GM23338 (cell line): ENCODE measurements at regions not wholly inside any gene's neighbourhood (a gene's known extent, or its start where the extent isn't known, plus 50 kb on each side); places are given as distances from the start of the nearest gene placed in this dataset.

Experiments
- ATAC-seq: fragments of 200-7000 bp; cut with Tn5 transposase; 3 replicates; pipeline ENCODE4 v1.9.1; 2020
- DNase-seq: peaks from one replicate; pipeline ENCODE4 v3.0.0-alpha.2; 2015; ENCODE audit warnings: low spot score
- H2AFZ ChIP-seq: fragments of 200-600 bp; sonication (generic); 2 replicates; pipeline ENCODE4 v1.8.0; 2016; ENCODE audit warnings: antibody characterized with exemption, mild to moderate bottlenecking, moderate library complexity
- H3F3A ChIP-seq: fragments of 200-600 bp; sonication (generic); replicated peaks from 2 replicates; pipeline ENCODE4 v1.8.0; 2017; ENCODE audit warnings: antibody characterized with exemption, mixed run types, low read depth
- H3K27ac ChIP-seq: fragments of 200-600 bp; sonication (generic); 2 replicates; pipeline ENCODE4 v1.6.1; 2016; ENCODE audit warnings: low read depth
- H3K27me3 ChIP-seq: fragments of 200-600 bp; sonication (generic); 2 replicates; pipeline ENCODE4 v1.8.0; 2016; ENCODE audit warnings: mild to moderate bottlenecking, mixed run types, moderate library complexity; ENCODE audit not compliant: insufficient read depth
- H3K36me3 ChIP-seq: fragments of 200-600 bp; sonication (generic); 2 replicates; pipeline ENCODE4 v1.8.0; 2016; ENCODE audit warnings: mild to moderate bottlenecking; ENCODE audit not compliant: insufficient read depth
- H3K4me1 ChIP-seq: fragments of 200-600 bp; sonication (generic); 2 replicates; pipeline ENCODE4 v1.8.0; 2016; ENCODE audit warnings: mild to moderate bottlenecking, moderate library complexity; ENCODE audit not compliant: insufficient read depth
- H3K4me2 ChIP-seq: fragments of 200-600 bp; sonication (generic); 2 replicates; pipeline ENCODE4 v1.7.1; 2017; ENCODE audit warnings: mixed run types
- H3K4me3 ChIP-seq: fragments of 200-600 bp; sonication (generic); 2 replicates; pipeline ENCODE4 v1.6.1; 2016; ENCODE audit warnings: mixed run types
- H3K79me2 ChIP-seq: fragments of 200-600 bp; sonication (generic); replicated peaks from 2 replicates; pipeline ENCODE4 v1.8.0; 2017; ENCODE audit warnings: mild to moderate bottlenecking; ENCODE audit not compliant: insufficient read depth
- H3K9me2 ChIP-seq: fragments of 200-600 bp; sonication (generic); 2 replicates; pipeline ENCODE4 v1.8.0; 2017; ENCODE audit not compliant: insufficient read depth
- H4K20me1 ChIP-seq: fragments of 200-600 bp; sonication (generic); replicated peaks from 2 replicates; pipeline ENCODE4 v1.8.0; 2017; ENCODE audit warnings: mild to moderate bottlenecking; ENCODE audit not compliant: insufficient read depth
- H3K27ac Mint-ChIP-seq: 2 replicates; pipeline ENCODE4 v1.8.0; 2020; ENCODE audit warnings: inconsistent platforms, mild to moderate bottlenecking, moderate library complexity, mixed read lengths
- H3K27me3 Mint-ChIP-seq: 3 replicates; pipeline ENCODE4 v1.8.0; 2022; ENCODE audit warnings: low read depth, mild to moderate bottlenecking, moderate library complexity, mixed read lengths, inconsistent platforms; ENCODE audit not compliant: insufficient read depth, poor library complexity
- H3K36me3 Mint-ChIP-seq: 3 replicates; pipeline ENCODE4 v1.8.0; 2021; ENCODE audit warnings: low read depth, mild to moderate bottlenecking, inconsistent platforms, moderate library complexity, mixed read lengths
- H3K4me1 Mint-ChIP-seq: 3 replicates; pipeline ENCODE4 v1.8.0; 2020; ENCODE audit warnings: mild to moderate bottlenecking, inconsistent platforms, mixed read lengths
- H3K4me3 Mint-ChIP-seq: 3 replicates; pipeline ENCODE4 v1.8.0; 2021; ENCODE audit warnings: moderate library complexity, mild to moderate bottlenecking, inconsistent platforms, mixed read lengths
- H3K9me3 Mint-ChIP-seq: 3 replicates; pipeline ENCODE4 v1.8.0; 2020; ENCODE audit warnings: moderate library complexity, mild to moderate bottlenecking, inconsistent platforms, mixed read lengths
- CREB1 ChIP-seq: fragments of 250-450 bp; sonication (Bioruptor Pico); IDR thresholded peaks from 2 replicates; pipeline ENCODE4 v1.5.0; 2020; ENCODE audit warnings: low read depth, mild to moderate bottlenecking, moderate library complexity
- EZH2 ChIP-seq: fragments of 200-600 bp; sonication (generic); IDR thresholded peaks from one replicate; pipeline ENCODE4 v1.8.0; 2017; ENCODE audit warnings: antibody characterized with exemption, mild to moderate bottlenecking, low read depth; ENCODE audit not compliant: unreplicated experiment
- EZH2phosphoT487 ChIP-seq: fragments of 200-600 bp; sonication (generic); IDR thresholded peaks from one replicate; pipeline ENCODE4 v1.8.1; 2018; ENCODE audit warnings: antibody characterized with exemption; ENCODE audit not compliant: unreplicated experiment
- JUNB ChIP-seq: IDR thresholded peaks from one replicate; pipeline ENCODE4 v1.6.1; 2016; ENCODE audit warnings: antibody characterized with exemption; ENCODE audit not compliant: unreplicated experiment
- POLR2AphosphoS5 ChIP-seq: IDR thresholded peaks from 2 replicates; pipeline ENCODE4 v1.6.1; 2016; ENCODE audit warnings: antibody characterized with exemption, low read depth
- STAT1 ChIP-seq: IDR thresholded peaks from one replicate; pipeline ENCODE4 v1.6.1; 2016; ENCODE audit warnings: antibody characterized with exemption; ENCODE audit not compliant: unreplicated experiment
- ZNF114 ChIP-seq: fragments of 250-450 bp; sonication (Bioruptor Pico); IDR thresholded peaks from 2 replicates; pipeline ENCODE4 v1.5.0; 2020; ENCODE audit warnings: mild to moderate bottlenecking, moderate library complexity
- TF ChIP-seq, protein P1 (sequence below): fragments of 250-450 bp; sonication (Bioruptor Pico); IDR thresholded peaks from 2 replicates; pipeline ENCODE4 v1.5.0; 2020; ENCODE audit warnings: mild to moderate bottlenecking, moderate library complexity
- TF ChIP-seq, protein P2 (sequence below): IDR thresholded peaks from 2 replicates; pipeline ENCODE4 v1.6.1; 2016; ENCODE audit warnings: antibody characterized with exemption
- TF ChIP-seq, protein P3 (sequence below), 2 experiments: fragments of 200-600 bp in 1 of 2; sonication (generic) in 1 of 2; conservative IDR thresholded peaks; 2 replicates each; pipeline versions ENCODE4 v1.5.1 to v1.6.1; 2016 to 2017; ENCODE audit warnings: antibody characterized with exemption in 2 of 2, low read depth in 2 of 2, mild to moderate bottlenecking in 2 of 2, moderate library complexity in 1 of 2

DNA sequence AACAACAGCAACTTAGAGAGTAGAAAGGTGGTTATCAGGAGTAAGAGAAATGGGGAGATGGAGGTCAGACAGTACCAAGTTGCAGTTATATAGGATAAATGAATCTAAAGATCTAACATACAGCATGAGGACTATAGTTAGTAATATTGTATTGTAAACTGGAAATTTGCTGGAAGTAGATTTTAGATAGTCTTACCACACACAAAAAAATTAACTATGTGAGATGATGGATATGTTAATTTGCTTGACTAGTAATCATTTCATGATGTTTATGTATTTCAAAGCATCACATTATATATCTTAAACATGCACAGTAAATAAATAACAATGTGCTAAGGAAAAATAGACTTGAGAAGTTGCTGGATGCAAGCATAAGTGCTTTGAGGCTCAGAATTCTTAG is 622.1 kb downstream of the CCDC171 start:
- no peak for TF ChIP-seq EZH2
- TF ChIP-seq POLR2AphosphoS5, result no peak
- TF ChIP-seq JUNB, result no peak
- TF ChIP-seq EZH2phosphoT487, result no peak
- TF ChIP-seq, protein P1, sequence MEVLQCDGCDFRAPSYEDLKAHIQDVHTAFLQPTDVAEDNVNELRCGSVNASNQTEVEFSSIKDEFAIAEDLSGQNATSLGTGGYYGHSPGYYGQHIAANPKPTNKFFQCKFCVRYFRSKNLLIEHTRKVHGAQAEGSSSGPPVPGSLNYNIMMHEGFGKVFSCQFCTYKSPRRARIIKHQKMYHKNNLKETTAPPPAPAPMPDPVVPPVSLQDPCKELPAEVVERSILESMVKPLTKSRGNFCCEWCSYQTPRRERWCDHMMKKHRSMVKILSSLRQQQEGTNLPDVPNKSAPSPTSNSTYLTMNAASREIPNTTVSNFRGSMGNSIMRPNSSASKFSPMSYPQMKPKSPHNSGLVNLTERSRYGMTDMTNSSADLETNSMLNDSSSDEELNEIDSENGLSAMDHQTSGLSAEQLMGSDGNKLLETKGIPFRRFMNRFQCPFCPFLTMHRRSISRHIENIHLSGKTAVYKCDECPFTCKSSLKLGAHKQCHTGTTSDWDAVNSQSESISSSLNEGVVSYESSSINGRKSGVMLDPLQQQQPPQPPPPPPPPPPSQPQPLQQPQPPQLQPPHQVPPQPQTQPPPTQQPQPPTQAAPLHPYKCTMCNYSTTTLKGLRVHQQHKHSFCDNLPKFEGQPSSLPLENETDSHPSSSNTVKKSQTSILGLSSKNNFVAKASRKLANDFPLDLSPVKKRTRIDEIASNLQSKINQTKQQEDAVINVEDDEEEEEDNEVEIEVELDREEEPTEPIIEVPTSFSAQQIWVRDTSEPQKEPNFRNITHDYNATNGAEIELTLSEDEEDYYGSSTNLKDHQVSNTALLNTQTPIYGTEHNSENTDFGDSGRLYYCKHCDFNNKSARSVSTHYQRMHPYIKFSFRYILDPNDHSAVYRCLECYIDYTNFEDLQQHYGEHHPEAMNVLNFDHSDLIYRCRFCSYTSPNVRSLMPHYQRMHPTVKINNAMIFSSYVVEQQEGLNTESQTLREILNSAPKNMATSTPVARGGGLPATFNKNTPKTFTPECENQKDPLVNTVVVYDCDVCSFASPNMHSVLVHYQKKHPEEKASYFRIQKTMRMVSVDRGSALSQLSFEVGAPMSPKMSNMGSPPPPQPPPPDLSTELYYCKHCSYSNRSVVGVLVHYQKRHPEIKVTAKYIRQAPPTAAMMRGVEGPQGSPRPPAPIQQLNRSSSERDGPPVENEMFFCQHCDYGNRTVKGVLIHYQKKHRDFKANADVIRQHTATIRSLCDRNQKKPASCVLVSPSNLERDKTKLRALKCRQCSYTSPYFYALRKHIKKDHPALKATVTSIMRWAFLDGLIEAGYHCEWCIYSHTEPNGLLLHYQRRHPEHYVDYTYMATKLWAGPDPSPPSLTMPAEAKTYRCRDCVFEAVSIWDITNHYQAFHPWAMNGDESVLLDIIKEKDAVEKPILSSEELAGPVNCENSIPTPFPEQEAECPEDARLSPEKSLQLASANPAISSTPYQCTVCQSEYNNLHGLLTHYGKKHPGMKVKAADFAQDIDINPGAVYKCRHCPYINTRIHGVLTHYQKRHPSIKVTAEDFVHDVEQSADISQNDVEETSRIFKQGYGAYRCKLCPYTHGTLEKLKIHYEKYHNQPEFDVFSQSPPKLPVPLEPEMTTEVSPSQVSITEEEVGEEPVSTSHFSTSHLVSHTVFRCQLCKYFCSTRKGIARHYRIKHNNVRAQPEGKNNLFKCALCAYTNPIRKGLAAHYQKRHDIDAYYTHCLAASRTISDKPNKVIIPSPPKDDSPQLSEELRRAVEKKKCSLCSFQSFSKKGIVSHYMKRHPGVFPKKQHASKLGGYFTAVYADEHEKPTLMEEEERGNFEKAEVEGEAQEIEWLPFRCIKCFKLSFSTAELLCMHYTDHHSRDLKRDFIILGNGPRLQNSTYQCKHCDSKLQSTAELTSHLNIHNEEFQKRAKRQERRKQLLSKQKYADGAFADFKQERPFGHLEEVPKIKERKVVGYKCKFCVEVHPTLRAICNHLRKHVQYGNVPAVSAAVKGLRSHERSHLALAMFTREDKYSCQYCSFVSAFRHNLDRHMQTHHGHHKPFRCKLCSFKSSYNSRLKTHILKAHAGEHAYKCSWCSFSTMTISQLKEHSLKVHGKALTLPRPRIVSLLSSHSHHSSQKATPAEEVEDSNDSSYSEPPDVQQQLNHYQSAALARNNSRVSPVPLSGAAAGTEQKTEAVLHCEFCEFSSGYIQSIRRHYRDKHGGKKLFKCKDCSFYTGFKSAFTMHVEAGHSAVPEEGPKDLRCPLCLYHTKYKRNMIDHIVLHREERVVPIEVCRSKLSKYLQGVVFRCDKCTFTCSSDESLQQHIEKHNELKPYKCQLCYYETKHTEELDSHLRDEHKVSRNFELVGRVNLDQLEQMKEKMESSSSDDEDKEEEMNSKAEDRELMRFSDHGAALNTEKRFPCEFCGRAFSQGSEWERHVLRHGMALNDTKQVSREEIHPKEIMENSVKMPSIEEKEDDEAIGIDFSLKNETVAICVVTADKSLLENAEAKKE (CRISPR knock-in tag), result no peak
- TF ChIP-seq, protein P2, sequence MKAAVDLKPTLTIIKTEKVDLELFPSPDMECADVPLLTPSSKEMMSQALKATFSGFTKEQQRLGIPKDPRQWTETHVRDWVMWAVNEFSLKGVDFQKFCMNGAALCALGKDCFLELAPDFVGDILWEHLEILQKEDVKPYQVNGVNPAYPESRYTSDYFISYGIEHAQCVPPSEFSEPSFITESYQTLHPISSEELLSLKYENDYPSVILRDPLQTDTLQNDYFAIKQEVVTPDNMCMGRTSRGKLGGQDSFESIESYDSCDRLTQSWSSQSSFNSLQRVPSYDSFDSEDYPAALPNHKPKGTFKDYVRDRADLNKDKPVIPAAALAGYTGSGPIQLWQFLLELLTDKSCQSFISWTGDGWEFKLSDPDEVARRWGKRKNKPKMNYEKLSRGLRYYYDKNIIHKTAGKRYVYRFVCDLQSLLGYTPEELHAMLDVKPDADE, result no peak
- TF ChIP-seq, protein P3, sequence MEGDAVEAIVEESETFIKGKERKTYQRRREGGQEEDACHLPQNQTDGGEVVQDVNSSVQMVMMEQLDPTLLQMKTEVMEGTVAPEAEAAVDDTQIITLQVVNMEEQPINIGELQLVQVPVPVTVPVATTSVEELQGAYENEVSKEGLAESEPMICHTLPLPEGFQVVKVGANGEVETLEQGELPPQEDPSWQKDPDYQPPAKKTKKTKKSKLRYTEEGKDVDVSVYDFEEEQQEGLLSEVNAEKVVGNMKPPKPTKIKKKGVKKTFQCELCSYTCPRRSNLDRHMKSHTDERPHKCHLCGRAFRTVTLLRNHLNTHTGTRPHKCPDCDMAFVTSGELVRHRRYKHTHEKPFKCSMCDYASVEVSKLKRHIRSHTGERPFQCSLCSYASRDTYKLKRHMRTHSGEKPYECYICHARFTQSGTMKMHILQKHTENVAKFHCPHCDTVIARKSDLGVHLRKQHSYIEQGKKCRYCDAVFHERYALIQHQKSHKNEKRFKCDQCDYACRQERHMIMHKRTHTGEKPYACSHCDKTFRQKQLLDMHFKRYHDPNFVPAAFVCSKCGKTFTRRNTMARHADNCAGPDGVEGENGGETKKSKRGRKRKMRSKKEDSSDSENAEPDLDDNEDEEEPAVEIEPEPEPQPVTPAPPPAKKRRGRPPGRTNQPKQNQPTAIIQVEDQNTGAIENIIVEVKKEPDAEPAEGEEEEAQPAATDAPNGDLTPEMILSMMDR (conservative IDR thresholded peaks at IDR 0.05; ENCODE audit: low read depth in 2 of 2), result no peak
- no peak for TF ChIP-seq STAT1
- no peak for TF ChIP-seq CREB1 (CRISPR knock-in tag)
- no peak for TF ChIP-seq ZNF114
- ATAC-seq, result no peak
- Histone ChIP-seq H3K27me3 (no peaks in the 10 kb centered on the region), H3F3A (no peaks in the 10 kb centered on the region), H3K4me3 (no peak overlapping the region), H3K4me2 (no peak overlapping the region), H3K27ac (no peak overlapping the region), H3K4me1 (no peaks in the 10 kb centered on the region), H3K9me2 (no peaks in the 10 kb centered on the region), H4K20me1 (no peaks in the 10 kb centered on the region), H3K36me3 (no peaks in the 10 kb centered on the region), H3K79me2 (no peaks in the 10 kb centered on the region), H2AFZ (no peak overlapping the region)
- no peaks in the 10 kb centered on the region for H3K9me3 Mint-ChIP-seq
- no peak overlapping the region for H3K27ac Mint-ChIP-seq
- H3K27me3 Mint-ChIP-seq, result no peaks in the 10 kb centered on the region
- DNase-seq, result no peak
- H3K4me3 Mint-ChIP-seq, result no peak overlapping the region
- no peaks in the 10 kb centered on the region for H3K36me3 Mint-ChIP-seq
- H3K4me1 Mint-ChIP-seq, result no peaks in the 10 kb centered on the region
